GM13976 (cell line): ENCODE measurements at regions not wholly inside any gene's neighbourhood (a gene's known extent, or its start where the extent isn't known, plus 50 kb on each side); places are given as distances from the start of the nearest gene placed in this dataset.

Experiments
- DNase-seq: peaks from one replicate; pipeline ENCODE4 v3.0.0; 2012; ENCODE audit warnings: low spot score
- in situ Hi-C: fragments of 300-500 bp; cut with MboI; formaldehyde crosslinking; loops from one replicate; pipeline ENCODE4 v1.12.0; 2022; ENCODE audit warnings: low sequenced_read_pairs, mixed read lengths, inconsistent platforms; ENCODE audit not compliant: unreplicated experiment
- TF ChIP-seq, protein P1 (sequence below): IDR thresholded peaks from 2 replicates; pipeline ENCODE4 v1.5.1; 2012; ENCODE audit warnings: borderline replicate concordance, mild to moderate bottlenecking; ENCODE audit not compliant: insufficient read depth; ENCODE audit errors: extremely low read depth, missing control alignments, control extremely low read depth

DNA sequence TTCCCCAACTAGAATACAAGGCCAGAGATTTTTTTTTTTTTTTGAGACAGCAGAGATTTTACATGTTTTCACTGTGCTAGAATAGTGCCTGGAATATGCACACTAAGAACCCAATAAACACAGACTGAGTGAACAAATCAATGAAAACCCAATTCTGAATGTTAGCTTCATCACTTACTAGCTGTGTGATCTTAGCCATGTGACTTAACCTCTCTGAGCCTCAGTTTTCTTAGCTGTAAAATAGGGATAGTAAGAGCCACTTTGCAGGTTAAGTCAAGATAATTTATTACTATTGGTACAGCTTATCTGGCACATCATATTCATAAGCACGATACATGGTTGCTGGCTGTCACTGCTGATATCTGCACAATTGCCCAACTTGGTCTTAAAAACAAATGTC, 140.6 kb downstream of the EN1 start:
- in situ Hi-C loops = no loop called here
- no peak for DNase-seq
- TF ChIP-seq, protein P1, sequence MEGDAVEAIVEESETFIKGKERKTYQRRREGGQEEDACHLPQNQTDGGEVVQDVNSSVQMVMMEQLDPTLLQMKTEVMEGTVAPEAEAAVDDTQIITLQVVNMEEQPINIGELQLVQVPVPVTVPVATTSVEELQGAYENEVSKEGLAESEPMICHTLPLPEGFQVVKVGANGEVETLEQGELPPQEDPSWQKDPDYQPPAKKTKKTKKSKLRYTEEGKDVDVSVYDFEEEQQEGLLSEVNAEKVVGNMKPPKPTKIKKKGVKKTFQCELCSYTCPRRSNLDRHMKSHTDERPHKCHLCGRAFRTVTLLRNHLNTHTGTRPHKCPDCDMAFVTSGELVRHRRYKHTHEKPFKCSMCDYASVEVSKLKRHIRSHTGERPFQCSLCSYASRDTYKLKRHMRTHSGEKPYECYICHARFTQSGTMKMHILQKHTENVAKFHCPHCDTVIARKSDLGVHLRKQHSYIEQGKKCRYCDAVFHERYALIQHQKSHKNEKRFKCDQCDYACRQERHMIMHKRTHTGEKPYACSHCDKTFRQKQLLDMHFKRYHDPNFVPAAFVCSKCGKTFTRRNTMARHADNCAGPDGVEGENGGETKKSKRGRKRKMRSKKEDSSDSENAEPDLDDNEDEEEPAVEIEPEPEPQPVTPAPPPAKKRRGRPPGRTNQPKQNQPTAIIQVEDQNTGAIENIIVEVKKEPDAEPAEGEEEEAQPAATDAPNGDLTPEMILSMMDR = no peak

DNA sequence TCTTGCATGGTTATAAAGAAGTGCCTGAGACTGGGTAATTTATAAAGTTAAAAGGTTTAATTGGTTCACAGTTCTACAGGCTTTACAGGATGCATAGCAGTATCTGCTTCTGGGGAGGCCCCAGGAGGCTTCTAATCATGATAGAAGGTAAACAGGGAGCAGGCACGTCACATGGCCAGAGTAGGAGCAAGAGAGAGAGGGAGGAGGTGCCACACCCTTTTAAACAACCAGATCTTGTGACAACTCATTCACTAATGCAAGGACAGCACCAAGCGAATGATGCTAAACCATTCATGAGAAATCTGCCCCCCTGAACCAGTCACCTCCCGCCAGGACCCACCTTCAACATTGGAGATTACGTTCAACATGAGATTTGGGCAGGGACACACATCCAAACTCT, 141.1 kb downstream of the EN1 start:
- DNase-seq = no peak
- in situ Hi-C loops = no loop called here

DNA sequence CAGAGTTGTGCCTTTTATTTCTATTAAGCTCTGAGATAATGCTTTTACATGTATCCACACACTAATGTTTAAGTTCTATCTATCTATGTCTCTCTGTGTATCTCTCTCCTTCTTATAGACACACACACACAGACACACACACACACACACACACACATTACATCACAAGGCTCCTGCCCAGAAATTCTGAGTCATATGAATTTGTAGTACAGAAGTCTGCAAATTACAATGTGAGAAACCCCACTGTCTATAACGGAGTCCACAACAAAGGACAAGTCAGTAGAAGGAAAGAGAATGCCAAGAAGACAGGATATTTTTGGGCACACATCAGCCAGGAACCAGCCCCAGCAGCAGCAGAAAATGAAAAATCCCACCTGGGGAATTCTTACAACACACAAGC, 142.4 kb downstream of the EN1 start:
- TF ChIP-seq, protein P1 = no peak
- DNase-seq = no peak
- in situ Hi-C loops = no loop called here

More for the DNA sequence above, 141.1 kb downstream of the EN1 start:
- TF ChIP-seq, protein P1 = no peak

DNA sequence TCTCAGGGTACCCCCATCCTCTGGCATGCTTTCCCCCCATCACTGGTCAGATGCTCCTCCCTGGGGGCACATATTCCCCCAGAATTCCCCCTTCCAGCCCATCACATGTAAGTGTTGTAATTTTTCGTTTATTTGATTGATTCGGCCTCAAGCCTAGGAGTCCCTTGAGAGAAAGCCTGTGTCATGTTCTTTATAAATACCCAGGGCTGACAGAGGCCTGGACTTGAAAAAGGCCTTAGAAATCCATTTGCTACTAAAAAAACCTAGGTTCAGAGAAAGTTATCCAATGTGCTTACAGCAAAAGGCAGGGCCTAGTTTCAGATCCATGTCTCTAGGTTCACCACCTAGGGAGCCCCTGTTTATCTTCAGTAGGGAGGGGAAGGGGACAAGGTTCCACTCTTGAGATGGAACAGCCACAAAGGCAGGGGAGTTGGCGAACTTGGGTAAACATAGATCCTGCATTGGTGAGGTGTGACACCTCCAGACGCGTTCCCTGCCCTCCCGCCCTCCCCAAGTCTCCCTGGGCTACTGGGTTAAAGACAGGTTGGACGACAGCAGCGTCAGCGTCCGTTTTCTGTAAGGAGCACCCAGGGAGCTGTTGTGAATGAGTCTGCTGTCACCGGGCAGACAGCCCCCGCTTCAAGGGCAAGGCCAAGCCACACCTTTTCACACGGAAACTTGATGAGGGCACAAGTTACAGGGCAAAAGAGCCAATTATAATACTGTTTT, 147.8 kb downstream of the EN1 start:
- in situ Hi-C loops = no loop called here
- no peak for DNase-seq
- TF ChIP-seq, protein P1 = no peak

DNA sequence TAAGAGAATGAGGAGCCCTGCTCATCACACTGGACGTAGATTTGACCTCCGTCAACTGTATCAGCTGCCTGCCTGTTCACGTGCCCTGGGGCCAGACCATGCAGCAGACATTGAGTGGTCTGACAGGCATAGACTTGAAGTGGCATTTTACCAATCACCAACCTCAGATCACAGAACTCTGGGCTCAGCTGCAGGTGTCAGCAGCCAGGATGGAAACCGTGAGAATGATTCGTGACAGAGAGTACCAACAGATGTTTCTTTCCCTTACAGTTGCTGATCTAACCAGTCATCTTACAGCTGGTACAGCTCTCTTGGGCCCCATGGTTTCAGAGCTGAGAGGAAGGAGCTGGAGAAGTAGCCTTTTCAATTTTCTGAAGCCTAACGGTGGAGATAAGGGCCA, 148.9 kb downstream of the EN1 start:
- in situ Hi-C loops = no loop called here
- DNase-seq = no peak
- TF ChIP-seq, protein P1 = no peak

DNA sequence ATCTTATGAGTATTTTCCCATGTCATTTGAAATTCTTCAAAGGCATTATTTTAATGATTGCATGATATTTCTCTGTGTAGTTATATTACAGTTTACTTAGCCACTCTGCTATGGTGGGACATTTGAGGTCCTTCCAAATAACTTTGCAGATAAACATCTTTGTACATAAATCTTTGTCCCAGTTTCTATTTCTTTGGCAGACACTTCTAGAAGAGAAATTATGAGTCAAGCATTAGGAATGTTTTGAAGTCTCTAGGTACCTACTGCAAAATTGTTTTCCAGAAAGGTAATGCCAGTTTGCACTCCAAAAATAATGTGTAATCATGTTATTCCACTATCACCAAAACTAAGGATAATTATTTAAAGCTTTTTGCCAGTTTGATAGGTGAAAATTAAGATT, 149.7 kb downstream of the EN1 start:
- TF ChIP-seq, protein P1 = no peak
- in situ Hi-C loops = no loop called here
- DNase-seq = no peak

DNA sequence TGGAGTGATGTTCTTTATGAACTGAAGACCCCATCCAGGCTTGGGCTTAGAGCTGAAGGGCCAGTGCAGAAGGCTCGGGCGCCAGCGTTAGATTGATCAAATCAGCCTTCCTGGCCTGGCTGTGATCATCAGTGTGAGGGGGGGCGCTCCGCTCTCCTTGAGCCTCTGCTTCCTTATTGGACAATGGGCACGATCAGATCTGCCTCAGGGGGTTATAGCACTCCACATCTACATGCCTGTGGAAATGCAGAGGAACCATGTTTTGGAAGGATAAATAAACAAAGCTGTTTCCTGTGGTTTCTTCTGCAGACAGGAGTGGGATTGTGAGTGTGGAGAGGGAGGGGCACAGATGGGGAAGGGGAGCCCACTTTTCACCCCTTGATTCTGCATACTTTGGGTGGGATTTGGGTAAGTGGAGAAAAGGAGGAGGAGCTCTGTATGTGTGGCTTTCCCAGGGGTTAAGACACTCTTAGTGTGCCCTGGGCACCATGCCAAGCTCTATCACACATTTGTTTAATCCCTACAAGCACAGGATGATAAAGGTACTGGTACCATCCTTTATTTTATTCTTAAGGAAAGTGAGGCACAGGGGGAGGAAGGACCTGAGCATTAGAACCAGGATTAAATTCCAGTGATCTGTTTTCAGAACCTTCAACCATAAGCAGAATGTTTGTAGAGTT, 150.5 kb downstream of the EN1 start:
- in situ Hi-C loops = no loop called here
- no peak for DNase-seq
- TF ChIP-seq, protein P1 = no peak
